H9 (cell line): ENCODE measurements at regions not wholly inside any gene's neighbourhood (a gene's known extent, or its start where the extent isn't known, plus 50 kb on each side); places are given as distances from the start of the nearest gene placed in this dataset.

Experiments
- DNase-seq: peaks from one replicate; pipeline ENCODE4 v3.0.0-alpha.2; 2017
- H2AFZ ChIP-seq: one replicate; pipeline ENCODE4 v1.6.1; 2013; ENCODE audit warnings: mild to moderate bottlenecking, low read length, control low read depth, moderate library complexity
- H2AK5ac ChIP-seq: 2 replicates; pipeline ENCODE4 v1.6.1; 2013; ENCODE audit warnings: low read length, control low read depth, mixed read lengths; ENCODE audit not compliant: insufficient read length
- H2BK120ac ChIP-seq: one replicate; pipeline ENCODE4 v1.6.1; 2013; ENCODE audit warnings: low read depth, mild to moderate bottlenecking, low read length, control low read depth, inconsistent platforms; ENCODE audit not compliant: poor library complexity, severe bottlenecking
- H2BK12ac ChIP-seq: 2 replicates; pipeline ENCODE4 v1.6.1; 2013; ENCODE audit warnings: low read length, control low read depth, mixed read lengths, low read depth; ENCODE audit not compliant: insufficient read length
- H2BK15ac ChIP-seq: 2 replicates; pipeline ENCODE4 v1.6.1; 2013; ENCODE audit warnings: low read depth, low read length, control low read depth
- H2BK20ac ChIP-seq: one replicate; pipeline ENCODE4 v1.6.1; 2013; ENCODE audit warnings: low read depth, mild to moderate bottlenecking, low read length, control low read depth, inconsistent platforms; ENCODE audit not compliant: poor library complexity, severe bottlenecking
- H2BK5ac ChIP-seq: 2 replicates; pipeline ENCODE4 v1.6.1; 2013; ENCODE audit warnings: low read length, control low read depth, mixed read lengths; ENCODE audit not compliant: insufficient read length
- H3K14ac ChIP-seq: 2 replicates; pipeline ENCODE4 v1.6.1; 2013; ENCODE audit warnings: low read length, control low read depth; ENCODE audit not compliant: insufficient read depth
- H3K18ac ChIP-seq: 2 replicates; pipeline ENCODE4 v1.6.1; 2013; ENCODE audit warnings: low read depth, mild to moderate bottlenecking, mixed read lengths, low read length, control low read depth; ENCODE audit not compliant: insufficient read length
- H3K23ac ChIP-seq: 2 replicates; pipeline ENCODE4 v1.6.1; 2013; ENCODE audit warnings: low read length, control low read depth, mixed read lengths, low read depth; ENCODE audit not compliant: insufficient read length
- H3K23me2 ChIP-seq: 2 replicates; pipeline ENCODE4 v1.6.1; 2013; ENCODE audit warnings: low read depth, mild to moderate bottlenecking, mixed read lengths, low read length, control low read depth; ENCODE audit not compliant: insufficient read length, poor library complexity, severe bottlenecking
- H3K27ac ChIP-seq: 2 replicates; pipeline ENCODE4 v1.5.1; 2013; ENCODE audit warnings: low read length, control low read depth, mixed read lengths, low read depth; ENCODE audit not compliant: insufficient read length
- H3K27me3 ChIP-seq: 2 replicates; pipeline ENCODE4 v1.6.1; 2013; ENCODE audit warnings: low read length, control low read depth, inconsistent platforms; ENCODE audit not compliant: insufficient read depth
- H3K4ac ChIP-seq: 2 replicates; pipeline ENCODE4 v1.6.1; 2013; ENCODE audit warnings: low read depth, mild to moderate bottlenecking, control low read depth, inconsistent platforms, low read length, moderate library complexity
- H3K4me1 ChIP-seq: 2 replicates; pipeline ENCODE4 v1.6.1; 2013; ENCODE audit warnings: low read length, control low read depth, inconsistent platforms; ENCODE audit not compliant: insufficient read depth
- H3K4me2 ChIP-seq: 2 replicates; pipeline ENCODE4 v1.6.1; 2013; ENCODE audit warnings: low read length, control low read depth, mixed read lengths; ENCODE audit not compliant: insufficient read length, insufficient read depth
- H3K56ac ChIP-seq: 2 replicates; pipeline ENCODE4 v1.6.1; 2013; ENCODE audit warnings: low read depth, mild to moderate bottlenecking, mixed read lengths, low read length, control low read depth; ENCODE audit not compliant: insufficient read length
- H3K79me1 ChIP-seq: 2 replicates; pipeline ENCODE4 v1.6.1; 2013; ENCODE audit warnings: low read depth, mild to moderate bottlenecking, moderate library complexity, low read length, control low read depth, inconsistent platforms; ENCODE audit not compliant: insufficient read depth, poor library complexity, severe bottlenecking
- H3K79me2 ChIP-seq: 2 replicates; pipeline ENCODE4 v1.6.1; 2013; ENCODE audit warnings: low read length, control low read depth, inconsistent platforms; ENCODE audit not compliant: insufficient read depth
- H3K9ac ChIP-seq: 2 replicates; pipeline ENCODE4 v1.6.1; 2013; ENCODE audit warnings: low read length, control low read depth, mixed read lengths; ENCODE audit not compliant: insufficient read length; ENCODE audit errors: extremely low read depth
- H3K9me3 ChIP-seq: one replicate; pipeline ENCODE4 v1.6.1; 2013; ENCODE audit warnings: low read depth, low read length, inconsistent platforms; ENCODE audit not compliant: control insufficient read depth
- H3T11ph ChIP-seq: one replicate; pipeline ENCODE4 v1.6.1; 2013; ENCODE audit warnings: mild to moderate bottlenecking, low read length, control low read depth, inconsistent platforms
- H4K20me1 ChIP-seq: one replicate; pipeline ENCODE4 v1.6.1; 2013; ENCODE audit not compliant: control insufficient read depth, insufficient read length, insufficient read depth
- H4K5ac ChIP-seq: 2 replicates; pipeline ENCODE4 v1.6.1; 2013; ENCODE audit warnings: low read depth, mild to moderate bottlenecking, mixed read lengths, low read length, control low read depth; ENCODE audit not compliant: insufficient read length
- H4K8ac ChIP-seq: replicated peaks from 2 replicates; pipeline ENCODE4 v1.6.1; 2013; ENCODE audit warnings: low read length, control low read depth, mixed read lengths, low read depth; ENCODE audit not compliant: insufficient read length
- H4K91ac ChIP-seq: 2 replicates; pipeline ENCODE4 v1.6.1; 2013; ENCODE audit warnings: low read depth, mild to moderate bottlenecking, moderate library complexity, mixed read lengths, low read length, control low read depth; ENCODE audit not compliant: insufficient read length
- H3K27ac Mint-ChIP-seq, 3 experiments: 2 replicates in 2 of 3; 3 replicates in 1 of 3; pipeline ENCODE4 v1.8.0; 2020 to 2021; ENCODE audit warnings: mixed read lengths in 3 of 3, mild to moderate bottlenecking in 1 of 3, moderate library complexity in 1 of 3
- H3K27me3 Mint-ChIP-seq: 2 replicates; pipeline ENCODE4 v1.8.0; 2021; ENCODE audit warnings: low read depth, mild to moderate bottlenecking, moderate library complexity, mixed read lengths
- H3K36me3 Mint-ChIP-seq, 3 experiments: 2 replicates in 2 of 3; 3 replicates in 1 of 3; pipeline ENCODE4 v1.8.0; 2020 to 2021; ENCODE audit warnings: low read depth in 3 of 3, mixed read lengths in 3 of 3; ENCODE audit not compliant: insufficient read depth in 1 of 3
- H3K4me1 Mint-ChIP-seq, 2 experiments: 2 replicates each; pipeline ENCODE4 v1.8.0; 2020; ENCODE audit warnings: mixed read lengths in 2 of 2
- H3K4me3 Mint-ChIP-seq, 2 experiments: 2 replicates in 1 of 2; 3 replicates in 1 of 2; pipeline ENCODE4 v1.8.0; 2020 to 2021; ENCODE audit warnings: mild to moderate bottlenecking in 2 of 2, mixed read lengths in 2 of 2, moderate library complexity in 1 of 2
- H3K9me3 Mint-ChIP-seq, 2 experiments: 2 replicates in 1 of 2; 3 replicates in 1 of 2; pipeline ENCODE4 v1.8.0; 2020; ENCODE audit warnings: mild to moderate bottlenecking in 2 of 2, mixed read lengths in 2 of 2, moderate library complexity in 1 of 2
- CTCF ChIP-seq: fragments of 200-600 bp; sonication (generic); conservative IDR thresholded peaks from 3 replicates; pipeline ENCODE4 v1.8.0; 2021; ENCODE audit warnings: antibody characterized with exemption, mild to moderate bottlenecking
- WGBS: extraction: QIAGEN DNeasy Blood & Tissue Kit; methylation state at CpG from one replicate; pipeline ENCODE4 v1.1.7; 2013; ENCODE audit warnings: missing lambda C conversion rate, low lambda C conversion rate, mixed read lengths; ENCODE audit not compliant: insufficient read length; ENCODE audit errors: extremely low coverage; 5-methylcytosine and 5-hydroxymethylcytosine counted together

GRCh38 chr5:165956854-165957253 lies 2334.6 kb upstream of the WWC1 start:
- Histone ChIP-seq H3K56ac (no peak overlapping the region), H3K9me3 (no peaks in the 10 kb centered on the region), H3K18ac (no peak overlapping the region), H3K23me2 (no peaks in the 10 kb centered on the region), H3K9ac (no peak overlapping the region), H4K8ac (no peak overlapping the region), H2AK5ac (no peak overlapping the region), H3T11ph (no peak overlapping the region), H2BK20ac (no peak overlapping the region), H3K14ac (no peak overlapping the region), H2BK120ac (no peak overlapping the region), H3K4ac (no peak overlapping the region), H2BK5ac (no peak overlapping the region), H3K79me1 (no peaks in the 10 kb centered on the region), H4K5ac (no peak overlapping the region), H2BK15ac (no peak overlapping the region), H2AFZ (no peak overlapping the region), H3K23ac (no peak overlapping the region), H3K27me3 (no peaks in the 10 kb centered on the region), H4K91ac (no peak overlapping the region), H3K79me2 (no peaks in the 10 kb centered on the region), H4K20me1 (no peaks in the 10 kb centered on the region), H3K4me2 (no peak overlapping the region), H2BK12ac (no peak overlapping the region), H3K4me1 (no peaks in the 10 kb centered on the region), H3K27ac (no peak overlapping the region)
- Mint-ChIP-seq H3K36me3 (peaks cover 3 to 5% (median 4%) of the 10 kb centered on the region in 3 experiments), H3K27ac (no peak overlapping the region), H3K27me3 (no peaks in the 10 kb centered on the region), H3K9me3 (peaks cover 4 to 8% of the 10 kb centered on the region in 2 experiments), H3K4me1 (peaks cover 2 to 6% of the 10 kb centered on the region in 2 experiments; a peak in 2 of 4 replicates), H3K4me3 (no peak overlapping the region)
- no CpG with 5 or more reads among the region's 2 CpGs for WGBS
- no peak for DNase-seq
- no peak for TF ChIP-seq CTCF
